NCI-H524 treated with DMSO at 0.1 percent for 48 hours (cell line): ENCODE measurements at regions not wholly inside any gene's neighbourhood (a gene's known extent, or its start where the extent isn't known, plus 50 kb on each side); places are given as distances from the start of the nearest gene placed in this dataset.
"Not testable (repeated sequence)": the region's sequence is repeated elsewhere in the genome, so short reads cannot be mapped to it uniquely, and the experiment has no call there.

Source experiments
- DNase-seq: peaks from one replicate; lab custom pipeline; 2025; lab: John Stamatoyannopoulos, UW

DNA sequence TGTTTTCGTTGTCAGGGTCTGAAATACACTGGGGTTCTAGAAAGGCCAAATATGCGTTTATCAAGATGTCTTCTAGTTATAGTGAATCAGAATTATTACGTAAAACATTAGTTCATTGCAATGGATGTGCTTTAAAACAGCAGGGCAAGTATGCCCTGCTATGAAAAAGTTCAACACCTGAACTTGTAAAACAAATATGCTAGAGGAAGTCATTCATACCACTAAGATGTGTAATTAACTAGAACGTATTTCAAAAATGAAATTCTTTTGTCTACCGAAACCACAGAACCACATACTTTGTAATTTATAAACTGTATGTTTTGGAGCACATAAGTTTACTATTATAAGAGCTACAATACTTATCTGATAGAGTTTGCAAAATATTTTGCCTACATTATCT lies 266.2 kb downstream of the KCTD12 start:
- no peak for DNase-seq

DNA sequence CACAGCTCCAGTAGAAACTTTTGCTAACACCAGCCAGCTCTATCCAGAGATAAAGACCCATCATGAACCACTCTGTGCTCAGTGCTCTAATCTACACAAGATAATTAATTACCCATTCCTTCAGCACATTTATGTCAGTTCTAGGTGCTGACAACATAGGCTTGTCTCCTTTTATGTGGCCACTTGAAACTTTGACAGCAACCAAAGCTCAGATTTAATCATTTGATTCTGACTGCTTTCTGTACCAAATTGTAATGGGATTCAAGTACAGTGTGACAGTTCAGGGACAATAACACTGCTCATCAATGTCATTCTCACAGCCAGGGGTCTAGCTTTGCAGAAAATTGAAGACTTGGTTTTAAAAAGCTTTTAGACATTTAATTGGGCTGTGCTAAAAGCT lies 266.6 kb downstream of the KCTD12 start:
- no peak for DNase-seq

DNA sequence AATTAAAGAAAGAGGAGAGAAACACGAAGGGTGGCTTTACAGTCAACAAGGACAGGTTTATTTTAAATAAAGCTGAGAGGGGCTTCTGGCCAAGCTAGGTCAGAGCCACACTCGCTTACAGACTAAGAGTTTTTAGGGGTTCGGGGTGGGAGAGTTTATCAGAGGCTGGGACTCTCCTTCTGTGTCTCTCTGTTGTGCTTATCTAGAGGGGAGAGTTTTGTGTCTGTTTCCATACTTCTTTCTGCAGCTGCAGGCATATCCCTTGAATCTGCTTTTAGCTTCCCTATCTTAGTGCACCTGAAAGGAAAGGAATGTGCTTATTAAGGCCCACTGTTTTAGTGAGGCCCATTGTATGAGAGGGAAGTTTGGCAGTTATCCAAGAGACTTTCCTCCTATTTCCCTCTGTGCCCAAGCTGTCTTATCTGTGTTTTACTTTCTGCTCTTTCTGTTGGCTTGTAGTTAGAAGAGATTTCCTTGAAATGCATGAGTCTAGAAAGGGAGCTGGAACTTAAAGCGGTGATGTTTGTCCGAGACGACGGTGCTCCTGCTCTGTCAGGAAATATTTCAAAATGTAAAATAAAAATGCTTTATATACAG lies 275.3 kb downstream of the KCTD12 start:
- DNase-seq, result no peak

DNA sequence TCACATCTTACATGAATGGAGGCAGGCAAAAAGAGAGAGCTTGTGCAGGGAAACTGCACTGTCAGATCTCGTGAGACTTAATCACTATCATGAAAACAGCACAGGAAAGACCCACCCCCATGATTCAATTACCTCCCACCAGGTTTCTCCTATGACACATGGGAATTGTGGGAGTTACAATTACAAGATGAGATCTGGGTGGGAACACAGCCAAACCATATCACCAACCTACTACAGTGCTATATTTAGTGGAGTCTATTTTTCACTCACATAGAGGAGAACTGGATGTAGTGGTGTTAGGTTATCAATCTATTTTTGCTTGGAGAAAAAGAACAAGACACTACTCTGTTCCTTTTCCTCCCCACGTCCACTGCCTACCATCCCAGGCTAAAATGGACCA lies 276.6 kb downstream of the KCTD12 start:
- DNase-seq, result no peak

DNA sequence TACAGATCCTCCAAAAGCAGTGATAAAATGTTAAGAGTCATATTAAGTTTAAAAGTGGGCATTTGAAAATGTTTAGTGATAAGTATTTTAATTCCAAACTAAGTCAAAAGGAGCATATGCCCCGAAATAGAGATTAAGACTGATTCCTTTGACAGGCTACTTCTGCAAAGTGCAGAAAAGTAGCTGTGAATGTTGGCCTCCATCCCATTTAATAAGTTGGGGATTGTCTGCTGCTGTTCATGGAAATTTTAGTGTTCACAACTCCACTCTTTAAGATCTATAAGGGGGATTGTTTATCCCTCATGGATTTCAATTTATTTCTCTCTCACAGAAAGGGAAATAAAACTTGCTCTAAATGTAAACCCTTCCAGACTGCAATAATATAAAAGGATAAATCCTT lies 278.3 kb downstream of the KCTD12 start:
- no peak for DNase-seq

DNA sequence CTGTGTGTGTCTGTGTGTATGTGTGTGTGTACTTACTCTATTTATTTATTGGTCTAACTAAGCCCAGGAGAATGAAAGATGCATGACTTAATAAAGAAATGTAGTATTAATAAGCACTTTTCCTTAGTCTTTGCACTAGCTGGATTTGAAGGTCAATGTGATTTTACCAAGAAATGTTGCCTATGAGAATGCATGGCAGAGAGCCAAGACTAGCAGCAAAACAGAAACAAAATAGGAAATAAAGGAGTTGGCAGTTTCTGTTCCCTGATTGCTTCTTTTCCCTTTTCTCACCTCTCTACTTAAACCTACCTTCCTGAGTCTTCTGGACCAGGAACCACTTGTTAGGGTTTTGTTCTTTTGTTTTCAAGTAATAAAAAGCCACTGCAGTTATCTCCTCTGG lies 286.1 kb downstream of the KCTD12 start:
- no peak for DNase-seq

DNA sequence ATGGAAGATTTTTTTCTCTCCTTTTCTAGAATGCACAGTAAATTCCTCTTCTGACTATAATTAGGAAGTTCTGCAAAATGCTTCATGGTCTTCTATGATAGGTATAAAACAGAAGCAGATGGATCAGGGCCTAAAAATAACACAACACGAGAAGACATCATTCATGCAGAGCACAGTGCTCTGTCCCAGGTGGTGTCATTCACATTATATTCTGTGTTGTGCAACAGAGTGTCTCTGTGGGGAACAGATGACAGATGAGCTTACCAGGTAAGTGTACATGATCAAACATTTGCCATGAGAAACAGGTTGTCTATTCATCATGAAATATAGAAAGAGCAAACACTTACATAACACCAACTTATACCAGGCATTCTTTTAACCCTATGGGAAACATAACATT lies 288.3 kb downstream of the KCTD12 start:
- DNase-seq, result no peak

DNA sequence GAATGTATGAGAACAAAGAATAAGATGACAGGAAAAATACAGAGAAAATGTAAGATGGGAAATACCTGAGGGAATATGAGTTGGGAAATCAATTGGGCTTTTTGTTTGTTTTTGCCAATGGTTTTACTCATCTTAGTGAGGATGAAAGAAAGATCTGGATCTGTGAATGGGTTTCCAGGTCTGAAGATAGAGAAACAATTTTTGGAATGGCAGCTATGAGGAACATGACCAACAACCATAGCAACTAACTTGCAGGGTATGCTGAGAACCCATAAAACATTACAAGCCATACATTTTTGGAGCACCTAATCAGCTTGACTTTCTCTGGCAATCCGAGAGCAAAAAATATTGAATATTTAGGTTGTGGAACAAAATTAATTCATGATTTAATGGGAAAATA lies 290.0 kb downstream of the KCTD12 start:
- DNase-seq, result no peak

DNA sequence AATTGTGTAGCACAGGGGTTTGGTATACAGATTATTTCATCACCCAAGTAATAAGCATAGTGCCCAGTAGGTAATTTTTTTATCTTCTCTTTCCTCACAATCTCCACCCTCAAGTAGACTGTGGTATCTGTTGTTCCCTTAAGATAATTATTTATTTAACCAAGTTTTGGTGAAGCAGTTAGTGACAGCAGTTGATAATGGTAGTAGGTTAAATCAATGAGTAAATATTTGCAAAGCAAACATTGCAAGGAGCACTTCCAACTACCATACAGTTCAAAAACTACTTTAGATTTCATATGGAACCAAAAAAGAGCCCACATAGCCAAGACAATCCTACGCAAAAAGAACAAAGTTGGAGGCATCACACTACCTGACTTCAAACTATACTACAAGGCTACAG lies 291.8 kb downstream of the KCTD12 start:
- DNase-seq, result no peak

DNA sequence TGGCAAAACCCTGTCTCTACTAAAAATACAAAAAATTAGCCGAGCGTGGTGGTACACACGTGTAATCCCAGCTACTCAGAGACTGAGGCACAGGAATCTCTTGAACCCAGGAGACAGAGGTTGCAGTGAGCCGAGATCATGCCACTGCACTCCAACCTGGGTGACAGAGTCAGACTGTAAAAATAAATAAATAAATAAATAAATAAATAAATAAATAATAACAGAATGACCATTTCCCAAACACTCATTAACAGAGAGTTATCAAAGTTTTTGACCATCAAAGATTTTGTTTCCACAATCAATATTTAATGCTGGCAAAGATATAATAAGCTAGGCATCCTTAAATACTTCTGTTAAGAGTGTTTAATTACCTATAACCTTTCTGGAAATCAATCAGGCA lies 299.4 kb downstream of the KCTD12 start:
- no peak for DNase-seq

DNA sequence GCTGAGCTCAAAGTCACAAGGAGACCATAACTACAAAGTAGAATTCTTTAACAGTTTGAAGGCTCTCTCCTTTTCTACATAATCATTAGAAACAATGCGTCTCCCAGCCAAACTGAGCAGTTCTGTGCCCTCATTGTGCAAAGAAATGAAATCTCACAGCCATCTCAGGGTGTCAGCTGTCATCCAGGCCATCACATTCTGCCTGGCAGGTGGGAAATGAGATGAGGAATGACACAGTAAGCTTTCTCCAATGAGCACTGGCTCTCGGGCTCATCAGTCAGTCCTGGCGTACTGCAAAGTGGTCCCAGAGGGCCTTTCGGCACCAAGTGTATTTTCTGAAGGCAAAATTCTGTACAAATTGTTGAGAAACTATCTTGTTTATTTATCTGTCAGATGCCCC lies 306.5 kb downstream of the KCTD12 start:
- no peak for DNase-seq

DNA sequence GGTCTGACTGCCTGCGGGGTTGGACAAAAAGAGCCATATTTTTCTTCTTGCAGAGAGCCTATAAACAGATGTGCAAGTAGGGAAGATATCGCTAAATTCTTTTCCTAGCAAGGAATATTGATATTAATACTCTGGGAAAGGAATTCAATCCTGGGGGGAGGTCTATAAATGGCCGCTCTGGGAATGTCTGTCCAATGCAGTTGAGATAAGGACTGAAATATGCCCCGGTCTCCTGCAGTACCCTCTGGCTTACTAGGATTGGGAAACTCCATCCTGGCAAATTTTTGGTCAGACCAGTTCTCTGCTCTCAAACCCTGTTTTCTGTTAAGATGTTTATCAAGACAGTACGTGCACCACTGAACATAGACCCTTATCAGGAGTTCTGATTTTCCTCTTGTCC lies 310.6 kb downstream of the KCTD12 start:
- not testable (repeated sequence) for DNase-seq

DNA sequence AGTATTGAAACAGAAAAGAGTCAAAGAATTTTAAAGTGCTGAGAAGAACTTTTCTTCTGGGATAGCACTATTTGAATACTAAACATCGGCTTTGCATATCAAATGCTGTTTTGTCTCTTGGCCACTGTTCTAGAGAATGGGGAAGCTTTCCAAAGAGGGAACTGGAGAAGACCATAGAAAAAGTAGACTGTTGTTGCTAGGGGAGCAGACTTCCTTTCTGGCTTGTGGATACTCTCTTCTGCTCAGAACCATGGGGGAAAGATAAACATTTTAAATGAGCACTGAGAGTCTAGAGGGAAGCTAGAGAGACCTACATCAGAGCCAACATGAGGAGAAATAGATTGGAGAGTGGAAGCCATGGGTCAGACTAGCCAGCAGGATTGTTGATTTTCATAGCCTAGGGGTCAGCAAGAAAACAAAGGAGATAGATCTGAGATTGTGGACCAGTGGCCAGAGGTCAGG lies 315.7 kb downstream of the KCTD12 start:
- DNase-seq, result no peak

DNA sequence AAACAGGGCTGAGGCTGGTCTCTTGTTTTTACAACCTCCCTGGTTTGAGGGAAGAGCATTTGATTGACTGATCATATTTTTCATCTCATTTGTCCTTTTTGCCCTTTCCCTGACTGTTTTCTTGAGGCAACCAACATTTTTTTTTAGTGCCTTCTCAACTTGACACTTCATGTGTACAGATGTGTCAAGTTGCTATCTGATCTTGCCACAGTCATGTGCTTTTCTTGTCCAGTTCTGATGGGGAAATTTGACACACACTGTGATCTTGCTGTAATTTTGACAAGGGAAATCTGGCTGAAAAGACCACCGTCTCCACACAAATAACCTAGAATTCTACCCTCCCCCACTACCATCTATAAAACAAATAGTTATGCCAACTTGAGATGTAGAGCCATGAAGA lies 329.6 kb downstream of the KCTD12 start:
- DNase-seq, result no peak

DNA sequence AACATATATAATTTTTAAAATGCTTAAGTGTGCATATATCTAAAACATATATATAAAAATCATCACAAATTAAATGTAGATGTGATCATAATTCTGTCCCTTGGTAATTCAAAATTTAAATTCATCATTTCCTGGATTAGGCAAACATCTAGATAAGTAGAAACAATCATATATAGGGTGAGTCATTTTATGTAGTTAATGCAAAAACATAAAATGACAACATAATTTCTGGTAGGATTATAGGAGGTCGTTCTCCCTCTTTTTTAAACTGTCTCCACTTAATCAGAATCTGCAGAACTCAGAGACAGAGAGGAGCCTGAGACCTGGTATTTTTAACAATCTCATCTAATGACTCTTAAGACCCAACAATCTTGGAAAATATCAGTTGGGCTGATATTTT lies 333.4 kb downstream of the KCTD12 start:
- DNase-seq, result no peak

DNA sequence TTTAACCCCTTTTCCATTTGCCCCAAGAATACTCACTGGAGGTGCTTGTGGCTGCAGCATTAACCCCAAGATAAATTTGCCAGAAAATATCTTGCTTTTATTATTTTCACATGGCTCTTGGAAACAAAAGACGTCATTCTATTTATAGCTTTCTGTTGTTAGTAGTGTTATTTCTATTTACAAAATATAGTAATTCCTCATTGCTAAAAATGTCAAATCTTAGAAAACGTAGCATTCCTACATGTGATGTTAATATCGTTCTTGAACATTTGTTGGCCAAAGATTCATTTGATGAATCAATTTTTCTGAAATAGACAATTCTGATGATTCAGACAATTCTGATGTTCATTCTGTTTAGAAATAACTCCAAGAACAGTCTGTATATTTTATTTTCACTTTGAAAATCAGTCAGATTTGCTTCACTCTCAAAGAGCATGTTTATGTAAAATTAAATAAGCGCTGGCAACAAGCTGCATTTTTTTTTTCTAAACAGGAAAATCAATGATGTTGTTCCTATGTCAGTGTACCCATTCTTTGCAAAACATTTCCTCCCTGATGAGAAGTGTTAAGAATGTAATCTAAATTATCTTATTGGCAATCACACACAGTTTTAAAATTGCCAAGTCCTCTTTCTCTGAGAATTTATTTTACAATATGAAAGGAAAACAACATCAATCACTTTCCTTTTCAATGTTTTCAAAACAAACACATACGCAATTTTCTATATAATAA lies 334.0 kb downstream of the KCTD12 start:
- DNase-seq, result no peak

DNA sequence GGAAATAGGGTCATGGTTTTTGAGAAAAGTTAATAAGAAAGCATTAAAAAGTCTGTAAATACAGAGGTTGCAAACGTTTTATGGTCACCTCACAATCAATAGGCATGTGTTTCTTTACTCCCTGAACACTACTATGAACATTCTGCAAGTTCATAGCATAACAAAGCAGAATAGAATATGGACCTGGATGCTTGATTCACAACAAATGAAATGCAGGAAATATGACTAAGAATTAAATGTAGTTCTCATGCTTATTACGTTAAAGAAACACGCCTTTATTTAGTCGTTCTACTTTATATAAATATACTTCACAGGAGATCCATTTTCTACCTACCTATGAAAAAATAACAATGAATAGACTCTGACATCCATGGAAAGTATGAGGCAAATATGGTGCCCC lies 344.0 kb downstream of the KCTD12 start:
- DNase-seq, result no peak

DNA sequence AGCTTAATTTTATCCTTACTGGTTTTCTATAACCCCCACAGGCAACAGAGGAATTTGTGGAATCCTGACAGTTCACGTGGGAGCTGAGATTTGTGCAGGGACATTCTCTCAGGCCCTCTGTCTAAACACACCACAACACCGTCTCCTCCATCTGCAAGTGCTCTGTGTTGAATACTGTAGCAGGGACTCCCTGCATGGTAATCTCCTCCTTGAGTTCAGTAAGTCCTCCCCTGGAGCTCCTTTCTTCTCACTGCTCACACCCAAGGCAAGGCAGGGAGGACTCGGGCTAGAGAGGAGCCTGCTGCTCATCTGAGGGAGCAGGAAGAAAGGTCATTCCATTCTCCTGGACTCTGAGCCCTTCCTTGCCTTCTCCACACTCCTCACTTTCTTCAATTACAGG lies 348.2 kb downstream of the KCTD12 start:
- no peak for DNase-seq

DNA sequence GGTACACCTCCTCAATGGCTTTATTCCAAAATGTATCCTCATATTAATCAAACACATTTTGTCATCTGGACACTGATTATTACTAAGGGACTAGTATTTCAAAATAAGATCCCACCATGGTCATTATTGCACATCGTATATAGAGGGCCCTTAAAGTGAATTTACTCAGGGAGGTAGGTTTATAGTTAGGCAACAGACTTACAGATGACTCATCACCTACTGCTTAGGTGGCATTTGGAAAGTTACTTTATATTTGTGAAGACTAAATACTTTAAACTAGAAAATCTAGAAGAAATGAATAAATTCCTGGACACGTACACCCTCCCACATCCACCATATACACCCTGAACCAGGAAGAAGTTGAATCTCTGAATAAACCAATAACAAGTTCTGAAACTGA lies 353.0 kb downstream of the KCTD12 start:
- DNase-seq, result no peak

DNA sequence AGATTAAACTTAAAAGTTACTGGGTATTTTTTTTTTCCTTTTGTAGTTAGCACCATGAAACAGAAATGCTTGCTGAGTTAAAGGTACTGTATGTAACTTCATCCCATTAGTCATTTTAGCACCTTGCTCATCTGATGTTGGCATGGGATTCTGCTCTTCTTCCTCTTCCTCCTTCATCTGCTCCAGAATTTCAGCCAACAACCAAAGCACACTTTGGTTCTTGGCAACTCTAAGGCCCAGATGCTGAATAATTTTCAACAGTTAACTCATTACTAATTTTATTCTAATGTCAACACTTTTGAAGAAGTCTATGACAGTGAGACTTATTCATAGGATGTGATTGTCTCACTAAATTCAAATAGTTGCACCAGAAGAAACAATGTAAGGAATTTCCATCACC lies 359.2 kb downstream of the KCTD12 start:
- no peak for DNase-seq

DNA sequence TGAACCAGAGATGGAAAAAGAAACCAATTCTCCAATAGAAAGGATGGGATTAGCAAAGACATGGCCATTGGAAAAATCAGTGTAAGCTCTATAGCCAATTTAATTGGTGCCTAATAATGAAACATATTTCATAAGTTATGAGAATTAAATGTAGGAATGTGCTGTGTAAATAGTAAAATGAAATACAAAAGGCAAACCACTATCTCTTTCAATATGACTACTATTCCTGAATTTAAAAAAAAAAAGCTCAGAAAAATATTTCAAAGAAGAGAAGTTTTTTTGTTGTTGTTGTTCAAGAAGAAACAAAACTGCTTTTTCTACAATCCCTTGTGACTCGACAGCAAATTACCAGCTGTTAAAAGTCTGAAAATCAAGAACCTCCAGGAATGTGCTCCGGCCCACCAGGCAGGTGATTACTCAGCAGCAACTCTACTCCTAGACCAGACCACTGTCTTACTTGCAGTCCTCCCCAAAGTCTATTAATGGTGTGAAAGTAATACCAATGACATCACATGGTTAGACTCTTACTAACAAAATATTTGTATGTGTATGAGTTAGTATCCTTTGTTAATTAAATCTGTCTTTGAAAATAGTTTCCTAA lies 362.4 kb downstream of the KCTD12 start:
- no peak for DNase-seq

DNA sequence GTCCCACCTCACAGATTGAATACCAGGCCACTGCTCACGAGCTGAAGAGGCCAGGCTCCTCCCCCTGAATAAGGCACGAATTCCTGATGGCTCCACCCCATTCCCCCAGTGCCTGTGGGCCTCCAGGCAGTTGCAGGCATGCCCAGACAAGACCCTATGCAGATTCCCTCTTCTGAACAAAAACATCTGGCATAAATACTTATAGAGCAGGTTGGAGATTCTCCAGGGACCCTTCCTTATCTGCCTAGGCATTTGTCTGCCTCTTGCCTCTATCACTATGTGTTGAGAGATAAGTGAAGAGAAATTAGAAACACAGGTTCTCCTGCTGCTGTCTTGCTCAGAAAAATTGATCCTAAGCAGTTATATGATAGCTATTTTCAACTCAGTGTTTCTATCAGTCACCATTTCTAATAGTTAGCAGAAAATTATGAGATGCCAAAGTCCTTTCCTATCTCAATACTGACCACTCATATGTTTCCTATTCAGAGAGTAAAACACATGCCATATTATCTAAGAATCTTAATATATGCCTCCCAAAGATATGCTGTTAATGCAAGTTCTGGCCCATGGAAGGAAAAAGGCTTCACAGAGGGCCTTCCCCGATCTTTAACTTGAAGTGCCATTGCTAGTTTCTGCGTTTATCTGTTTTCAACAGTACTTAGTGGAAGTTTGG lies 364.0 kb downstream of the KCTD12 start:
- peak; percentile 56 for DNase-seq

DNA sequence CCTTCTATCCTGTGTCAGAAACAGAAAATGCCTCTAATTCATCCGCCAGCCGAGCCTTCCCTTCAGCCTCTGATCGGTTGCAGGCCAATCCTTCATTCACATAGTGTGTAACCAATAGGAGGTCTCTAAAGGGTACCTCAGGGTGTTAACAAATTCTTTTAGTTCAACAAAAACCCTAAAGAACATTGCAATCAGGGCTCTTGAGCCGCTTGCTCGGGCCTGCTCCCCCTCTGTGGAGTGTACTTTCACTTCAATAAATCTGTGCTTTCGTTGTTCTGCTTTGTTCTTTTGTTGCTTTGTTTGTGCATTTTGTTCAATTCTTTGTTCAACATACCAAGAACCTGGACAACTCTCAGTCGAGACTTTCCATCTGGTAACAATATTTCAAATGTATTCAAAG lies 366.5 kb downstream of the KCTD12 start:
- no peak for DNase-seq
